Duodenal mucosa (tissue), 2 donors: ENCODE measurements at regions not wholly inside any gene's neighbourhood (a gene's known extent, or its start where the extent isn't known, plus 50 kb on each side); places are given as distances from the start of the nearest gene placed in this dataset.

Experiments used
- H3K27ac ChIP-seq: one replicate; pipeline ENCODE4 v1.7.0; 2013; ENCODE audit warnings: low read depth, low read length
- H3K27me3 ChIP-seq, 2 donors: one replicate each; pipeline ENCODE4 v1.7.0; 2013; ENCODE audit warnings: low read length in 2 of 2, control low read depth in 1 of 2; ENCODE audit not compliant: insufficient read depth in 2 of 2, control insufficient read depth in 1 of 2
- H3K36me3 ChIP-seq, 2 donors: one replicate each; pipeline ENCODE4 v1.7.0; 2013; ENCODE audit warnings: low read length in 2 of 2, control low read depth in 1 of 2; ENCODE audit not compliant: insufficient read depth in 2 of 2, control insufficient read depth in 1 of 2
- H3K4me1 ChIP-seq, 2 donors: one replicate each; pipeline ENCODE4 v1.7.0; 2013; ENCODE audit warnings: low read length in 2 of 2, control low read depth in 1 of 2; ENCODE audit not compliant: insufficient read depth in 2 of 2, control insufficient read depth in 1 of 2
- H3K4me3 ChIP-seq, 2 donors: one replicate each; pipeline ENCODE4 v1.7.0; 2013; ENCODE audit warnings: low read length in 2 of 2, low read depth in 1 of 2
- H3K9ac ChIP-seq, 2 donors: one replicate each; pipeline ENCODE4 v1.7.0; 2013; ENCODE audit warnings: low read length in 2 of 2, low read depth in 1 of 2
- H3K9me3 ChIP-seq, 2 donors: one replicate each; pipeline ENCODE4 v1.7.0; 2013; ENCODE audit warnings: low read length in 2 of 2, control low read depth in 1 of 2; ENCODE audit not compliant: control insufficient read depth in 1 of 2

DNA sequence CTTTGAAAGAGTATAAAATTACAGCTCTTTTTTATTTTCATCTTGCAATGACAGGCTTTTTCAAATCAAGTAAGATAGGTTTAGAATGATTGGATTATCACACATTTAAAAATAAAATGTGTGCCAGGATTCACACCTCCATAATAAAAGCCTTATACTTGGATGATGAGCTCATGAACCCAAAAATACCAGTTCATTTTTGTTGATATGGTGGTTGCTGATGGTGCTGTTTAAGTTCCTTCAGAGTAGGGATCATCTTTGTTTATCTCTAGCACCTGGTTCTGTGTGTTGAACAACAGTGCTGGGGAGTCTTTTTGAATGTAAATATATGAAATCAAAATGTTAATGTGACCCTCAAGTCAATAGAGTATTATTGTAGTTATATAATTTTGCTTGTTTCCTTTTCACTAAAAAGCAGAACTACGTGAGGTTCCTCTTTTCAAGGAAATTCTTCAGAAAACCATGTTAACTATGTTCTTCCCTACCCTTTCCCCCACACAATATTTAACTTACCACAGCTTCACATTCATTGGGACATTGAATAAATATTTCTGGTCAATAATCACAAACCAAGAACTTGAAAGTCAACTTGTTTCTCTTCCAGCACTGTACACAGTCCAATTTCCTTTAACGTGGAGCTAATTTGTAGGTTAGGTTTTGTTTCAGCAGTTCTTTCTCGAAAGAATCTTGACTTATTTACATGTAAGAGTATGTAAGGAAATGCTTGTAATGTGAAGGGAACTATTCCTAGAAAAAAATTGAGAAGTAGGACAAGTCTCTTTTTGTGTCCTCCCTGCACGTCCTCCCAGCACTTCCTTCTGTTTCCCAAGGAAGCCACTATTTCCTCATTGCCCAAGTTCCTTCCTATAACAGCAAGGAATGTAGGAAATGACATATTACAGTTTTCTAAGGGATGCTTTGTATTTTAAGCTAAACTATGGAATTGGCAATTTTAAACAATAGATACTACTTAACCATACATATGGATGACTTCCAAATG lies 945.9 kb upstream of the CITED2 start:
- H3K4me3 ChIP-seq, result peak overlapping the region in 1 of 2 donors; percentile 2
- no peaks in the 10 kb centered on the region for H3K27me3 ChIP-seq
- H3K9ac ChIP-seq, result no peak overlapping the region
- H3K36me3 ChIP-seq, result no peaks in the 10 kb centered on the region
- no peak overlapping the region for H3K27ac ChIP-seq
- peaks cover 0 to 25% of the 10 kb centered on the region in 2 donors for H3K4me1 ChIP-seq
- no peaks in the 10 kb centered on the region for H3K9me3 ChIP-seq

DNA sequence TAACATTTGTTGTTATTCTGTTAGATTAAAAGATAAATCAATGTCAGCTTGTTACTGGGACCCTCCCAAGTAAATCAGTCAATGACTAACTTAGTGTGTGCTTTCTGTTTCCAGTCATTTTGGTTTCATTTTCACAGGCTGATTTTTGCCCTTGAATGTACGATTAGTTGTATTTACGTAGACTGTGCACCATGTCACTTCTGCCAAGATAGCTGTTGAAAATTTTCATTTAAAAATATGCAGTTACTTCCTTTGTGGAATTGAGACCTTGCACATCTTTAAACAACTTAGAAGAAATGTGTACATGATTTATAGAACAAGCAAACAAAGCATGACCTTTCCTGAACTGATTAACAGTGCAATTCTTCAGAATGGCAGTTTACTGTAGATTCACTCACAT lies 944.8 kb upstream of the CITED2 start:
- Histone ChIP-seq H3K9ac (no peak overlapping the region), H3K27ac (no peak overlapping the region), H3K9me3 (no peaks in the 10 kb centered on the region), H3K4me1 (peaks cover 0 to 25% of the 10 kb centered on the region in 2 donors), H3K27me3 (no peaks in the 10 kb centered on the region), H3K36me3 (no peaks in the 10 kb centered on the region), H3K4me3 (peak overlapping the region; percentile 40 to 42)

DNA sequence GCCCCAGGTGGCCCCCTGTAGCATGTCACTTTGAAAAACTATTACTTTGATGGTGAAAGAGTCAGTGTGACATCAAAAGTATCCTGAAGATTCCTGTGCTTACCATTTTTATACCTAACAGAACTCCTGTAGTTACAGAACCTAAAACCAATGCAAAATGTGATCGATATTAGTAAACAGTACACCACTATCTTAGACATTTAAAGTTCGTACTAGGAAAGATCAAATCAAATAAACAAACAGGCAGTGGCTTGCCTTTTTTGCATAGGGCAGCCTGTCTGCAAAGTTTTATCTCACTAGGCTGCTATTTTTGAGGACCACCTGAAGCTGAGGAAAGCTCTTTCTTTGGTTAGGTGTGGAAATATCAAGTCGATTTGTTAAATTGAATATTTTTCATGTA lies 944.0 kb upstream of the CITED2 start:
- H3K9me3 ChIP-seq, result no peaks in the 10 kb centered on the region
- no peak overlapping the region for H3K27ac ChIP-seq
- H3K4me1 ChIP-seq, result peaks cover 0 to 25% of the 10 kb centered on the region in 2 donors
- H3K9ac ChIP-seq, result no peak overlapping the region
- no peaks in the 10 kb centered on the region for H3K36me3 ChIP-seq
- H3K4me3 ChIP-seq, result no peak overlapping the region
- no peaks in the 10 kb centered on the region for H3K27me3 ChIP-seq

DNA sequence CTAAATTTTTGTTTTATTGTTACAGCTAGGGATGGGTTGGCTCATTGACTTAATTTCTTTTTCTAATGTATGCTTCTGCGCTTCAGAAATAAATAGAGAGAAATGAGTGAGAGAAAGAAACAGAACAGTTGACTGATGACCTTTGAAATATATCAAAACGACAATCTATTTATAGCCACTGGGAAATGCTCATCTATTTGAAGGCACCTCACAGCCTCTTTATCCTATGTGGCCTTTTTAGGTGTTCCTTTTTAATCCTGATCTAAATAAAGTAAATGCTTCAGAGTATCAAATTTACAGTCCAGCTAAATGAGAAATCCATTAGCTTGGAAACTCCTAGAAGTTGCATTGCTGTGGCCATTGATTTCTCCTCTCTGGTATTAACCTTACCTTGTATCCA lies 943.5 kb upstream of the CITED2 start:
- Histone ChIP-seq H3K27ac (no peak overlapping the region), H3K27me3 (no peaks in the 10 kb centered on the region), H3K9ac (no peak overlapping the region), H3K36me3 (no peaks in the 10 kb centered on the region), H3K4me1 (peaks cover 0 to 25% of the 10 kb centered on the region in 2 donors), H3K9me3 (no peaks in the 10 kb centered on the region), H3K4me3 (no peak overlapping the region)

DNA sequence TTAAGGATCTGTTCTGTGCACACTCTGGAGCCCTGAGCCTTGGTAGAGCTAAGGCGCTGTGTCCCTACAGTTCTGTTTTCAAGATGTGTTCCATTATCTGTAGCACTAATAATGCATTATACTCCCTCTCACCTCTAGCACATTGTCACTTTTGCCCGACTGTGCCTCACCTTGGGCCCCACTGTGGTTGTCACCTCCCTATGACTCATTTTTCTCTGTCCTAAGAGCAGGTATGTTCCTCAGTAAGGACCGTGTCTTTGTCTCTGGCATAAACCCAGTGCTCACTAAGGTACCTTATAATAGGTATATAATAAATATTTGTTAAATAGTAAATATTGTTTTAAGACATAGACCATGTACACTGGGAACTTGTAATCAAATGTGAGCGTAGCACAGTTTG lies 942.5 kb upstream of the CITED2 start:
- Histone ChIP-seq H3K9ac (no peak overlapping the region), H3K36me3 (no peaks in the 10 kb centered on the region), H3K27me3 (no peaks in the 10 kb centered on the region), H3K4me1 (peaks cover 0 to 25% of the 10 kb centered on the region in 2 donors), H3K9me3 (no peaks in the 10 kb centered on the region), H3K4me3 (no peak overlapping the region), H3K27ac (no peak overlapping the region)

DNA sequence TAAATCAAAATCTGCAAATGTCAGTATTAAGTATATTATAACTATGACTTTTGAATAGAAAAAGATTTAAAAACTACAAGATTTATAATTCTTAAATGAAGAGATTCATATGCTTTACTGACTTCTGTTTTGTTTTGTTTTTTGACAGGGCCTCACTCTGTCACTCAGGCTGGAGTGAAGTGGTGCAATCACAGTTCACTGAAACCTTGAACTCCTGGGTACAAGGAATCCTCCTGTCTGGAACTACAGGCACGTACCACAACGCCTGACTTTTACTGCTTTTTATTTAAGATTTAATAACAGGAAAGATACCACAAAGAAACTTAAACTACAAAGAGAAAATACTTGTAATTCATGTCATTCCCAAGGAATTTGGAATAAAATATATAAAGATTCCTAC lies 940.2 kb upstream of the CITED2 start:
- no peaks in the 10 kb centered on the region for H3K27me3 ChIP-seq
- H3K36me3 ChIP-seq, result no peaks in the 10 kb centered on the region
- no peaks in the 10 kb centered on the region for H3K9me3 ChIP-seq
- no peak overlapping the region for H3K27ac ChIP-seq
- H3K9ac ChIP-seq, result no peak overlapping the region
- H3K4me1 ChIP-seq, result peaks cover 0 to 14% of the 10 kb centered on the region in 2 donors
- no peak overlapping the region for H3K4me3 ChIP-seq

DNA sequence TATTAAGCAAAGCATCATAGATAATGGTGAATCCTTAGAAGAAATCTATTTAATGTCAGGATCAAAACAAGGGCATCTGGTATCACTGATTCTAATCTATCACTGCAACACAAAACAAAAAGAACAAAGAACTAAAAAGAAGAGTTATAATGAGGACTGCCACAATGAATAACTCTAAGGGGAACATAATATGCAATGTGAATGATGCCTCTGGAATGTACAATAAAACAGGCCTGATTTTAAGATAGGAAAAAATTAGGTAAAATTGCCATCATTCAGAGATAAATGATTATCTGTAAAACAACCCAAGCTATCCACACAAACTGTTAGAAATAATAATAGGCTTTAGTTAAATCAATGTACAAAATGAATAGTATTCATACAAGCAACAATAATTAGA lies 936.7 kb upstream of the CITED2 start:
- H3K27ac ChIP-seq, result no peak overlapping the region

DNA sequence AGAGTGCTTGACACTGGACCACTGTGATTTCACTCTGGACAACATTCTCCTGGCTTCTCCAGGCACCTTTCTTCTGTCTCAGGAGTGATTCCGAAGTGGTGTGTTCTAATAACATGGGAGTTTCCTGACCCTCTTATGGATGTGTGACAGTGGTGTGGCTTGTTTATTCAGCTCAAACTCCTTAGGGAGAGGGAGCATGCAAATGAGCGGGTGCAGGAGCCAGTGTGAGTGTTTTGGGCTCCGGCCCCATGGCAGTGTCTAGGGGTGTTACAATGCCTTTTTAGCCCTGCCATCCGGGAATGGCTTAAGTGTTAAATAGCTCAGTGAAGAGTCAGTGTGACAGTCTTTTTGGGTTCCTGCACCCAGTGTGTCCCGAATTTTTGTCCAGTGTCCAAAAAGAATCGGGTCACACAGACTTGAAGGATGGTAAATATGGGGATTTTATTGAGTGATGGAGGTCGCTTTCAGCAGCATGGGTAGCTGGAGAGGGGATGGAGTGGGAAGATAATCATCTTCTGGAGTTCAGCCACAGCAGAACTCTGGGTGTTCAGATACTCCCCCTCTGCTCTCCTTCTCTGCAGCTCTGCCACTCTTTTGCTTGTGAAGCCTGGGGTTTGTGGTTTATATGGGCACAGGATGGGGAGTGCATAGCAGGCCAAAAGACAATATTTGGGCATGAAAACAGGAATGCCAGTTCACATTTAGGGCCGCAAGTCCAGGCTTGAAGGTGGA lies 928.9 kb upstream of the CITED2 start:
- Histone ChIP-seq H3K36me3 (no peaks in the 10 kb centered on the region), H3K27me3 (no peaks in the 10 kb centered on the region), H3K4me1 (no peaks in the 10 kb centered on the region), H3K4me3 (no peak overlapping the region), H3K9ac (no peak overlapping the region), H3K27ac (no peak overlapping the region), H3K9me3 (no peaks in the 10 kb centered on the region)

More for the DNA sequence above, 936.7 kb upstream of the CITED2 start:
- H3K9me3 ChIP-seq, result no peaks in the 10 kb centered on the region
- H3K9ac ChIP-seq, result no peak overlapping the region
- no peak overlapping the region for H3K4me3 ChIP-seq
- H3K4me1 ChIP-seq, result no peaks in the 10 kb centered on the region
- H3K36me3 ChIP-seq, result no peaks in the 10 kb centered on the region
- no peaks in the 10 kb centered on the region for H3K27me3 ChIP-seq

DNA sequence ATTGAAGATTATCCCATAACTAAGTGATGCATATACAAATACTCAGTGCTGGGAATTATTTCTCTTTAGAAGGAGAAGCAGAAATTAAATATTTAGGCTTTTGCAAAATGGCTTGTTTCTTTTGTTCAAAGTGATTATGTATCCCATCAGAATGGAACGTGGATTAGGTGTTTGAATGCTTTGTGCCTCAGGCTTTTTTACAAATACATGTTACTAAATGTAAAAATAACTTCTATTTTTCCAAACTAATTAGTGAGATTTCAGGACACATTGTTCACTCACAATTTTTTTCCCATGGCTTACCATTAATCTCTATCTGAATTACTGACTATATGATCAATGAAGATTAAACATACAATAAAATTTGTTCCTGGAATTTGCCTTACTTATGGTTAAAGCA lies 925.9 kb upstream of the CITED2 start:
- H3K4me3 ChIP-seq, result no peak overlapping the region
- H3K36me3 ChIP-seq, result no peaks in the 10 kb centered on the region
- no peaks in the 10 kb centered on the region for H3K9me3 ChIP-seq
- H3K27me3 ChIP-seq, result no peaks in the 10 kb centered on the region
- no peak overlapping the region for H3K27ac ChIP-seq
- H3K4me1 ChIP-seq, result no peaks in the 10 kb centered on the region
- H3K9ac ChIP-seq, result no peak overlapping the region

DNA sequence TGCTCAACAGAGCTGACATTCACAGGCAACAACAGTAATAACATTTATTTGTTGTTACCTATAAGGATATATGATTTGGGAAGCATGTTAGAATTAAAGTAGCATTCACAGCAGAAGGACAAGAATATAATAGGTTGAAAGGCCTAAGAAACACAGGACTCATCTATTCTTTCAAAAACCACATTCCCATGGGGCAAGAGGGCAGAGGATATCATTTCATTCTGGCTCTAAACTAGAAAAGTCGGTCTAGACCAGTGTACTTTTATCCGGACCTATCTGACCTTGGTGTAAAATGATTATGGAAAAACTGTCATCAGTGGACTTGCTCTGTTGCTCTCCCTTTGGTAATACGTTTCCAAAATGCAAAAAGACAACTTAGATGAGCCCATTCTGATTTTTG lies 914.7 kb upstream of the CITED2 start:
- H3K36me3 ChIP-seq, result no peaks in the 10 kb centered on the region
- H3K9me3 ChIP-seq, result no peaks in the 10 kb centered on the region
- H3K9ac ChIP-seq, result no peak overlapping the region
- no peak overlapping the region for H3K4me3 ChIP-seq
- no peaks in the 10 kb centered on the region for H3K27me3 ChIP-seq
- no peak overlapping the region for H3K27ac ChIP-seq
- H3K4me1 ChIP-seq, result no peaks in the 10 kb centered on the region
